Liver (tissue), 3 donors: ENCODE measurements at regions not wholly inside any gene's neighbourhood (a gene's known extent, or its start where the extent isn't known, plus 50 kb on each side); places are given as distances from the start of the nearest gene placed in this dataset.

Experiments used
- CTCF ChIP-seq: fragments of 150-350 bp; IDR thresholded peaks from 2 replicates; pipeline ENCODE4 v1.5.1; 2017; ENCODE audit warnings: improper control_type of control experiment, low read depth, low read length; ENCODE audit not compliant: missing input control
- EGR1 ChIP-seq, 2 donors: IDR thresholded peaks; 2 replicates each; pipeline ENCODE4 v1.6.1; 2016 to 2018; ENCODE audit warnings: antibody characterized with exemption in 2 of 2, low read depth in 2 of 2
- FOXA1 ChIP-seq: IDR thresholded peaks from 2 replicates; pipeline ENCODE4 v1.6.1; 2016; ENCODE audit warnings: antibody characterized with exemption
- GABPA ChIP-seq, 2 donors: IDR thresholded peaks in 1 of 2; conservative IDR thresholded peaks in 1 of 2; 2 replicates each; pipeline ENCODE4 v1.6.1; 2016; ENCODE audit warnings: antibody characterized with exemption in 2 of 2, mild to moderate bottlenecking in 1 of 2, moderate library complexity in 1 of 2
- NR2F2 ChIP-seq: IDR thresholded peaks from 2 replicates; pipeline ENCODE4 v1.6.1; 2016; ENCODE audit warnings: antibody characterized with exemption
- RAD21 ChIP-seq, 2 donors: IDR thresholded peaks; 2 replicates each; pipeline ENCODE4 v1.6.1; 2016; ENCODE audit warnings: antibody characterized with exemption in 2 of 2, mild to moderate bottlenecking in 2 of 2
- ZBTB33 ChIP-seq: IDR thresholded peaks from 2 replicates; pipeline ENCODE4 v1.6.1; 2016; ENCODE audit warnings: antibody characterized with exemption
- TF ChIP-seq, protein P1 (sequence below): IDR thresholded peaks from 2 replicates; pipeline ENCODE4 v1.6.1; 2016; ENCODE audit warnings: antibody characterized with exemption, mild to moderate bottlenecking
- TF ChIP-seq, protein P2 (sequence below): IDR thresholded peaks from 2 replicates; pipeline ENCODE4 v1.6.1; 2016; ENCODE audit warnings: antibody characterized with exemption
- TF ChIP-seq, protein P3 (sequence below): IDR thresholded peaks from 2 replicates; pipeline ENCODE4 v1.6.1; 2016; ENCODE audit warnings: antibody characterized with exemption
- donor health status: healthy.
- donor health status: healthy.

DNA sequence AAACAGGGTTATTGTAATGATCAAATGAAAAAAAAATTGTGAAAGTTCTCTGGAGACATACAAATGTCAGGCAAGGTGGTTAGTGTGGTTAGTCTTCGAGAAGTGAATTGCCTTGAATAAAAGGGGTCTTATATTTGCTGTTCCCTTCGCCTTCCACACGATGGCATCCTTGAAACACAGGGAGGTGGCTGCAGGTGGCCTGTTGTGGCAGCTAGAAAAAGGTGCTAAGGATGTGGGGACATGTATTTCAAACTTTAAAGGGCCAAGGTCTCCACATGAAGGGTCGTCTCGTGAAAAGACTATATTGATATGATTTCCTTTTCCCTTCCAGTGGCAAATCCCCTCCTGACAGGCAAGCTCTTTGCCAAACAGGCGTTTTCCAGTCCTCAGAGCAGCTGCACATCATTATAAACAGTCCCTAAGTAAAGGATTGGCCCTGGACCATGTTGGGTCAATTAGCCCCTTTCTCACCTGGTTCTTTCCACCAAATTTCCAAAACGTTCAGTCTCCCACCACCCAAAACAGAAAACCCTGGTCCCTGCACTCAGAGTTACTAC is 68.5 kb downstream of the COPS8 start:
- TF ChIP-seq CTCF (peak; percentile 51), FOXA1 (no peak), EGR1 (IDR thresholded peaks at IDR 0.05; ENCODE audit: low read depth in 2 of 2) (no peak), RAD21 (IDR thresholded peaks at IDR 0.05) (peak; percentile 84 to 91), ZBTB33 (no peak), GABPA (IDR thresholded peaks at IDR 0.05 in 1 of 2, conservative IDR thresholded peaks at IDR 0.05 in 1 of 2) (no peak), NR2F2 (no peak)
- TF ChIP-seq, protein P1, sequence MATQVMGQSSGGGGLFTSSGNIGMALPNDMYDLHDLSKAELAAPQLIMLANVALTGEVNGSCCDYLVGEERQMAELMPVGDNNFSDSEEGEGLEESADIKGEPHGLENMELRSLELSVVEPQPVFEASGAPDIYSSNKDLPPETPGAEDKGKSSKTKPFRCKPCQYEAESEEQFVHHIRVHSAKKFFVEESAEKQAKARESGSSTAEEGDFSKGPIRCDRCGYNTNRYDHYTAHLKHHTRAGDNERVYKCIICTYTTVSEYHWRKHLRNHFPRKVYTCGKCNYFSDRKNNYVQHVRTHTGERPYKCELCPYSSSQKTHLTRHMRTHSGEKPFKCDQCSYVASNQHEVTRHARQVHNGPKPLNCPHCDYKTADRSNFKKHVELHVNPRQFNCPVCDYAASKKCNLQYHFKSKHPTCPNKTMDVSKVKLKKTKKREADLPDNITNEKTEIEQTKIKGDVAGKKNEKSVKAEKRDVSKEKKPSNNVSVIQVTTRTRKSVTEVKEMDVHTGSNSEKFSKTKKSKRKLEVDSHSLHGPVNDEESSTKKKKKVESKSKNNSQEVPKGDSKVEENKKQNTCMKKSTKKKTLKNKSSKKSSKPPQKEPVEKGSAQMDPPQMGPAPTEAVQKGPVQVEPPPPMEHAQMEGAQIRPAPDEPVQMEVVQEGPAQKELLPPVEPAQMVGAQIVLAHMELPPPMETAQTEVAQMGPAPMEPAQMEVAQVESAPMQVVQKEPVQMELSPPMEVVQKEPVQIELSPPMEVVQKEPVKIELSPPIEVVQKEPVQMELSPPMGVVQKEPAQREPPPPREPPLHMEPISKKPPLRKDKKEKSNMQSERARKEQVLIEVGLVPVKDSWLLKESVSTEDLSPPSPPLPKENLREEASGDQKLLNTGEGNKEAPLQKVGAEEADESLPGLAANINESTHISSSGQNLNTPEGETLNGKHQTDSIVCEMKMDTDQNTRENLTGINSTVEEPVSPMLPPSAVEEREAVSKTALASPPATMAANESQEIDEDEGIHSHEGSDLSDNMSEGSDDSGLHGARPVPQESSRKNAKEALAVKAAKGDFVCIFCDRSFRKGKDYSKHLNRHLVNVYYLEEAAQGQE, result no peak
- TF ChIP-seq, protein P2, sequence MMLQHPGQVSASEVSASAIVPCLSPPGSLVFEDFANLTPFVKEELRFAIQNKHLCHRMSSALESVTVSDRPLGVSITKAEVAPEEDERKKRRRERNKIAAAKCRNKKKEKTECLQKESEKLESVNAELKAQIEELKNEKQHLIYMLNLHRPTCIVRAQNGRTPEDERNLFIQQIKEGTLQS, result no peak
- TF ChIP-seq, protein P3, sequence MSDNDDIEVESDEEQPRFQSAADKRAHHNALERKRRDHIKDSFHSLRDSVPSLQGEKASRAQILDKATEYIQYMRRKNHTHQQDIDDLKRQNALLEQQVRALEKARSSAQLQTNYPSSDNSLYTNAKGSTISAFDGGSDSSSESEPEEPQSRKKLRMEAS, result no peak
